GM19452 (cell line): ENCODE measurements at regions not wholly inside any gene's neighbourhood (a gene's known extent, or its start where the extent isn't known, plus 50 kb on each side); places are given as distances from the start of the nearest gene placed in this dataset.
"Not testable (repeated sequence)": the region's sequence is repeated elsewhere in the genome, so short reads cannot be mapped to it uniquely, and the experiment has no call there.

ENCODE experiments used
- ATAC-seq: cut with Tn5 transposase; IDR thresholded peaks from one replicate; pipeline ENCODE4 v1.9.1; 2021; ENCODE audit not compliant: unreplicated experiment

DNA sequence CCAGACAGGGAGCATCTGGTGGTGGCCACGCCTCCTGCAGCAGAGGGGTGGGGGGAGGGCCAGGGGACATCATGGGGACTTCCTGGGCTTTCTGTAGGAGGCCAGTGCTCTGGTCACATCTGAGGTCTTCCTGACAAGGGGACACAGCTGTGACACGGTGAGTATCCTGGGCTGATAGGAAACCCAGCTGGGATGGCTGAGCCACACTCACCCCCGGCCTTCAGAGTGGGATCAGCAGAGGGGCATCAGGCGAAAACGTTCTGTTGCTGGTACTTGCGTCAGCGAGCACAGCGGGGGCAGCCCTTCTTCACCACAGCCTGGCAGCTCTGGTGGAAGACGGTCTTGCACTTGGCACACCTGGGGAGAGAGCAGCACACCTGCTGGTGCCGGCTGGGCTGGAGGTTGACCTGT is 122.9 kb upstream of the SMURF2 start:
- no peak for ATAC-seq

- no peak for ATAC-seq
Observed at GRCh38 chr17:64784353-64785010, 122.4 kb upstream of the SMURF2 start.

DNA sequence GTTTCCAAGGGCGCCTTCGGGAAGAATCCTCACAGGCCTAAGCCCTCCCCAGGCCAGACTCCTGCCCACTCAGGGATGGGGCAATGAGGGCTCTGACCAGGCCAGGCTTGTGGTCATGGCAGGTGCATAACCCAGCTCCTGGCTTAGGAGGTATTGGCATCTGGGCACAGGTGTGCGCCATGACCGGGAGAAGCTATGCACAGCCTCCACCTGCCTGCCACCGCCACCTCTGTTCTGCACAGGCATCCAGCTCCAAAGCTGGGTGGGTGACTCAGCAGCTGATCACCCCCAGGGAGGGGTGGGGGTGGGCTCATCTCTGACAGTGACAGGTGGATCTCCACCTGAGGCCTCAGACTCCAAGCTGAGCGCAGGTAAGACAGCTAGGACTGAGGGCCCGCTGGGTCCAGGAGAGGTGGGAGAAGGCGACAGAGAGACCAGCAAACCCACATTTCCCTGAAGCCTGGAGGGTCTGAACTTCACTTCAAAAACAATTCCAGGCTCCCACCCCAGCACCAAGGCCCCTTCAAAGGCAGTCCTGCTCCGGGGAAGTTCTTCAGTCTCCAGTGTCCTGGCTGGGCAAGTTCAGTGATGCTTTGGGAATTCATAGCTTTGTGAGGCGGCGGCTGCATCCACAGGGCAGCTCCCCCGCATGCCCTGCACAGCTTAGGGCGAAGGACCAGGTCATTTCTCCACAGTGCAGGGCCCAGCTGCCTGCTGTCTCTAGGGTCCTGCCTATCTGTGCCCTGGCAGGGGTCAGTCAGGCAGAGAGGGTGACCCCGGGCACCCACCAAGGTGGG is 121.6 kb upstream of the SMURF2 start:
- no peak for ATAC-seq

GRCh38 chr17:64783031-64783461 is 120.9 kb upstream of the SMURF2 start:
- no peak for ATAC-seq

- no peak for ATAC-seq
Observed at GRCh38 chr17:64781810-64782555, 119.9 kb upstream of the SMURF2 start.

- no peak for ATAC-seq
Observed at GRCh38 chr17:64781014-64781756, 119.1 kb upstream of the SMURF2 start.

- no peak for ATAC-seq
Observed at GRCh38 chr17:64780096-64781013, 118.2 kb upstream of the SMURF2 start.

DNA sequence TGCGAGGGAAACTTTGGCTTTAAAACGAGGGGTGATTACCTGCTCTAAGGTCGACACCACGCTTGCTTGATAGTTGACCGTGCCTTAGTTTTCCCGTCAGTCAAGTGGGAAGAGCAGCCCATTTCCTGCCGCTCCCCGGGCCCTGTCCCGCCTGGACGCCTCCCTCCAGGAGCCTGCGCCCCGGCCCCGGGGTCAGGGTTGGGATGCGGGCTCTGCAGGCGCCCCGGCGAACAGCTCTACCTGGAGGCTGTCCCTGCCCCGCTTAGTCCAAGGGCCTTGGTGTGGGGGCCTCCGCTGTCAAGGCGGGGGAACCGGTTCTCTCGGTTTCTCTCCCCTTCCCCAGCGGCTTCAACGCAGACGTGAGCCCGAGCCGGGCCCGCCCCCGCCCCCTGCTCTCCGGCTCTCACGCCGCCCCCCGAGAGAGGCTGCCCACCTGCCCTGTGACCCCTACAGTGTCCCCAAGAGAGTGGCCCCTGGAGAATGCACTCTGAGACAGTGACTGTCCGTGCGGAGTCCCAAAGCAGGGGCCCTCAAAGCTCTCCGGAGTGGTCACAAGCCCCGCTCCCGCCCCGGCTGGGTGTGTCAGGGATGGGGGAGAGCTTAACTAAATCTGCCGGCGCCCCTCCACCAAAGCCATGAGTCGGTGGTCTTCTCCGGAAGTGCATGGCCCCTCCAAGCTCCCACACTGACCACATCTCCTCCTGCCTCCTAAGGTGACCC is 117.4 kb upstream of the SMURF2 start:
- no peak for ATAC-seq

DNA sequence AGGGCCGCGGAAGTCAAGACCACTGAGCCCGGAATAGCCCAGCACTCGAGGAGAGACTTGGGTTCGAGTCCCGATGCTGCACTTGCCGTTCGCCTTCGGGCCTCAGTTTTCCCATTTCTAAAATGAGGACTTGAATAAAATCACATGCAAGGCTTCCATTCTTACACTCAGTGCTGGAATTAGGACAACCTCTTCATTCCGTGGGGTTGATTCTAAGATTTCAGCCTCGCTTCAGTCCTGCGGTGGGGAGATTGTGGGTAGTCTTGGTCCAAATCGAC is 116.9 kb upstream of the SMURF2 start:
- ATAC-seq = not testable (repeated sequence)

DNA sequence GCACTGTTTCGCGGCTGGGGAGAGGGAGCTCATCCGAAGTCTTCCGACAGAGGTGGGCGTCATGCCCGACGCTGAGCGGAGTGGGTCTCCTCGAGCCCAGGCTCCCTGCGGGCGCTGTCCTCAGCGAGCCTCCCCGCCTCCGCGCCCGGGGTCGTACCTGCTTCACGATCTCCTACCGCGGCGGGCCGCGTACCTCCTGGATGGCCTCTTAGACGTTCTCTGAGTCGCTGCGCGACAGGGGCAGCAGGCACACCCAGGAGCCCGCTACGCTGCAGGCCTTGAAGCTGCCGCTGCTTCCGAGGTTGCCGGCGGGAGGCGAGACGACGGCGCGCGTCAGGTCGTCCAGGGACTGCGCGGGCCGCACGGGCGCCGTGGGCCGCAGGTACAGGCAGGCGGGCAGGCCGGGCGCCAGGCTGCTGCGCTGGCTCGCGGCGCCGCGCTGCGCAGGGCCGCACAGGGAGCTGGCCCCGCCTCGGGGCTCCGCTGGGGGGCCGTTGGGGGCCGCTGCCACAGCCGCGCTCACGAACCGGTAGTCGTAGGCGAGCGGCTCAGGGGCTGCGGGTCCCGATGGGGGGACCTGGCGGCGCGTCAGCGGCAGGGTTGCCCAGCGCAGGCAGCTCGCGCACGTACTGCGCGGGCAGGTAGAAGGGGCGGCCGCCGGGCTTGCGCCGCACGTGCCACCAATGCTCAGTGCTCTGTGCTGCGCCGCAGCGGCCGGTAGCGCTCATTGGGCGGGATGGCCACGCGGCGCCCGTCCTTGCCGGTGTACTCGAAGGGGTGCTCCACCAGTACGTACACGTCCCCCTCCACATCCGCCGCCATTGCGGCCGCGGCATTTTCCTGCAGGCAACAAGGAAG is 116.4 kb upstream of the SMURF2 start:
- ATAC-seq = no peak

GRCh38 chr17:64777415-64778239 is 115.5 kb upstream of the SMURF2 start:
- ATAC-seq = no peak

DNA sequence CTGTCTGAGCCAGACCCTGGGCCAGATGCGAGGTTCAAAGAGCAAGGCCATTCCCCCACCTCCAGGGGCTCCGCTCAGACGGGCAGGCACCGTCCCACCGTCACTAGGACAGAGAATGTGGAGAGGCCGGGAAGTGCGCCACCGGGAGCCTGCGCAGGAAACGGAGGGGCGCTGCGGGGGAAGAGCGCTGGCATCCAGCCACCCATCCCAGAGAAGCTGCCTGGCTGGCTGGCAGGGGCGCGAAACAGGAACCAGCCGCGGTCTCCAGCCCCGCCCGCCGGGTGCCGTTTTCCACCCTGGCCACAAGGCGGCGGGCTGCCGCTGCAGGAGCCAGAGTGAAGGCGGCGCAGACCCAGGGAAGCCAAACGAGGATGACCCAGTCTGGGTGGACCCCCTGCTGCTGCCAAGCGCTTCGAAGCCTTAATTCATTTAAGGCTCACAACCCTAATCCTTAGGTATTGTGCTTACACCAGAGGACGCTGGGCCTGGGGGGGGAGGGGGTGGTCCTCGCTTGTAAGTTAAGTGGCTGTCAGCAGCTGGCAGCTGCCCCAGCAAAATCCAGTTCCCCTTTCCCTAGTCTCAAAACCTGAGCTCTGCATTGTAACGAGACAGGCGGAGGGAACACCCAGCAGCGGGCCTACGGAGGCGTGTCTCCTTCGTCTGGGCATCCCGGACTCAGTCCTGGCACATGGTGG is 114.8 kb upstream of the SMURF2 start:
- ATAC-seq = peak; percentile 61

- no peak for ATAC-seq
Observed at GRCh38 chr17:64775701-64776570, 113.8 kb upstream of the SMURF2 start.

DNA sequence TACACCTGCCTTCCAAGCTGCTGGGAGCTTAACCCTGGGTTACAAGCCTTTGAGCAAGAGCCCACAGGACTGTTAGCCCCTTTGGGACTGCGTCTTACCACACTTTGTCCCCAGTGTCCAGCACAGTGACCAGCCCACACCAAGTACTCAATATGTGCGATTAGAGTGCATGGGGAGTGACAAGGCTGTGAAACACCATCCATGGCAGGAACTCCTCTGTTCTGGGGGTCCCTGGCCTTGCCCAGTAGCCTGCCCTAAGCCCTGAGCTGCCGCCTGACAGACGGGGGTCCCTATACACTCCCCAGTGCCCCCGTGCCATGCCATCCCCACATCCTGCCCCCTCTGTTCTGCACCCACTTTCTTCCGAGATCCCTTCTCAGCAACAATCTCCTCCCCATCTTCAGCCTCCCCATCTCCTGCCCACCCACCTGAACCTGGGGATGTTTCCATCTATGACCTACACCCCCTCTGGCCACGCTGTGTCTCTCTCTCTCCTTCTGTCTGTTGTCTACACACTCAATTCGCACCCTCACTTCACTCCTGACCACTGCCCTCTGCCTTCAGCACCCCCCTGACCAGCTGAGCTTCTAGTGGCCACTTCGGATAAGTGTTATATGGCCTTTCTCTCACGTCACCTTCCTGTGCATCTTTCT is 112.9 kb upstream of the SMURF2 start:
- no peak for ATAC-seq

DNA sequence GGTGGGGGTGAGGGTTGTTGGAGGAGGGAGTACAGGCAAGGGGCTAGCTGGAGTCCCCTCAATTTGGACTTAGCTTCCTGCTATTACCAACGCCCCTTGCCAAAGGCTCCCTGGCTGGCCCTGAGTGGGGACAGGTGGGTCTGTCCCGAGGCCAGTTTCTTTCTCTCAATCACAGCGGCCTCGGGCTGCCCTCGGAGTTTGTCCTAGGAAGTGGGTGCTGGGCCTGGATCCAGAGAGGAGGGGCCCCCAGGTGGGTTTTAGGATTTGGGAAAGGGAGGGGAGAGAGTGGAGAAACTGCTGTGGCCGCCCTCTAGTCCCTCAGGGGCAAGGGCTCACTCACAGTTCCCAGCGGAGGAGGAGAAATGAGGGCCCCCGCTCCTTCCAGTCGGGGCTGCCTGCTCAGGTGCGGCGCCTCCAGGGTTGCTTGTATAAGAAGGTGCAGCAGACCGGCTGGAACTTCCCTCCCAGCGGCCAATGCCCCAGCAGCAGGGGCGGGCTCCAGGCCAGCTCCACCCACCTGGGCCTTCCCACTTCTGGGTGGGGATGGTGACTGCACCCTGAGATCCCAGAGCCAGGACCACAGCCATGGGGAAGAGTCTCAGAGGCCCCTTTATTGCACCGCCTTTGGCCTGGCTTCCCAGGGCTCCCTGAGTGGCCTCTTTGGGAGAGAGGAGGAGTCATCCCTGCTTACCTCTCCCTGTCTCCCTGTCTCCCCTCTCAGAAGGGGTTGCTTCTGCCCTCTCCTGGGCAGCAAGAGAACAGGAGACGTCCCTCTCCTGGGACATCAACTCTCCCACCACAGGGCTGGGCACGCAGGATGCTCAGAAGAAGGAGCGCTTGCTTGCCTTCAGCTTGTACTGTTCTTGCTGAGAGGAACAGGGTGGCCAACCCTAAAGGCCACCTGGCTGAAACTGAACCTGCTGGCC is 112.0 kb upstream of the SMURF2 start:
- ATAC-seq = no peak
